NCI-H82 treated with DMSO at 0.1 percent for 48 hours (cell line): ENCODE measurements at regions not wholly inside any gene's neighbourhood (a gene's known extent, or its start where the extent isn't known, plus 50 kb on each side); places are given as distances from the start of the nearest gene placed in this dataset.

ENCODE experiments used
- DNase-seq: peaks from one replicate; lab custom pipeline; 2025; ENCODE audit not compliant: unreplicated experiment; lab: John Stamatoyannopoulos, UW

DNA sequence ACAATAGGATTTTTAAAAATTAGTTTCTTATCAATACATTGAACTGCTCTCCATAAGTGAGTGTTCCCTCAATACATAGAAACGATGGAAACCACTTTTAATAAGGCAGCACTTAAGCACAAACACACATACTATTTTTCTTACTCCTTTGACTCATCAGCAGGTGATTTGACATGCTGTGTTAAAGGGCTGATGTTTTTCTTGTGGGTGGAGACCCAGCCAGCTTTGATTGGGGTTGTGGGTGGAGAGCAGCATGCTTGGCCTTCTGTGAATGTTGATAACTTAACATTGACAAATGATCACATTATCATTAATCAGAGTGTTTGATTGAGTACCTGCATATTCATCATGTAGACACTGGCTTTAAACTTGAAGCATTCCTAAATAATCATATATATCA lies 223.0 kb upstream of the DPH6 start:
- no peak for DNase-seq

DNA sequence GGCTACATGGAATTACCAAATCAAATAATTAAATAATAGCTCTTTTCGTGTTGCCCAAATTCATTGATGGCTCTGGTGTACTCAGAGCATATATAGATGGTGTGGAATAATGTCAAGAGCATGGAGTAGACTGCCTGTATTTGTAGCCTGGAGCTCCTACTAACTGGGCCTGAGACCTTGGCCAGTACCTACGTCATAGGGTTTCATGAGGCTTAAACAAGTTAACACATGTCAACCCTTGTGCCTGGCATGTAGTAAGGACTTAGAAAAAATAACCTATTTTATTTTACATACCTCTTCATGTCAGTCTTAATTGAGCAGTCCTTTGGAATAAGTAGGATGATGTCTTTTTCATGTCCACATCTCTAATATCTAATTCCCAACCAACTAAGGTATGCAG lies 223.7 kb upstream of the DPH6 start:
- no peak for DNase-seq

DNA sequence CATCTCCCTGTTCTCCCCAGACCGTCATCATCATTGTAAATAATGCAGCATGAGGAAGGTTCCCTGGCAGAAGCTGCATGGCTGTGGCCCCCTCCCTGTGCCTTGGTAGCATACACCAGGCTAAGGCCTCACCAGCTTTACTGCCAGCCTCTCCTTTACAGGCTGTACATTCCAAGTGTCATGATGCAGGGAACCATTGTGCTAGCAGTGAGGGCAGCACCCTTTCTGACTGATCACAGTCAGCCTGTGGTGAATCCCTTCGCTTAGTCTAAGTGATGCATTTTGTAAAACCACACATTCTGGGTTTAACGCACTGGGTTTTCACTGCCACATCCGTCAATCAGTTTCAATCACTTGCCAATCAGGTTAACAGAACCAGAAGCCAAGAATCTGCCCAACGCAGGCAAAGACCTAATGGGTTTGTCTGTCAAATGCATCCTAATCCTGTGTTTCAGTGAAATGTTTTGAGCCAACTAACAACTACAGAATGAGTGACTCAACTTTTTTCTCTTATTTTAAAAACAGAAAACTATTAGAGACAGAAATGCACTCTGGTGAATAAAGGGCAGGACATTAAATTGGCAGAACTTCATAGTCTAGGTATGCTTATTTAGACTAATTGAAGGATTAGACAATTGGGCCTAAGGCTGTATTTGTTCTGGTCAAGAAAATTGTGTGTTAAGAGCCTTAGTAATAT lies 225.9 kb upstream of the DPH6 start:
- no peak for DNase-seq

DNA sequence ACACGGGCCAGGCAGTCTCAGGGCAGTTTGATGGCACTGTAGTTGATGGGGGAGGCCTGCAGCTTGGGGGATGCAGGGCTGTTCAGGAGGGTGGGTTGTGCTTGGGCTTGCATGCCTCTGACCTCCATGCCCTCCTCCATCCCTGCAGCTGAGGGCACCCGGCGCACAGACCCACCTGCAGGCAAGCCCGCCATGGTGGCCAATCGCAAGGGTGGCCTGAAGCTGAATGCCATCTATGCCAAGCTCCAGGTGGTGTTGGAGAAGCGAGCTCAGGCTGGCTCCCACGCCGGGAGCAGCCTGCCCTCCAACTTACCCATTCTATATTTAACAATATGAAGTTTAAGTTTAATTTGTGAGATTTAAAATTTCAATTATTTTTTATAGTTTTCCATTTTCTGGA lies 228.7 kb upstream of the DPH6 start:
- DNase-seq, result no peak

DNA sequence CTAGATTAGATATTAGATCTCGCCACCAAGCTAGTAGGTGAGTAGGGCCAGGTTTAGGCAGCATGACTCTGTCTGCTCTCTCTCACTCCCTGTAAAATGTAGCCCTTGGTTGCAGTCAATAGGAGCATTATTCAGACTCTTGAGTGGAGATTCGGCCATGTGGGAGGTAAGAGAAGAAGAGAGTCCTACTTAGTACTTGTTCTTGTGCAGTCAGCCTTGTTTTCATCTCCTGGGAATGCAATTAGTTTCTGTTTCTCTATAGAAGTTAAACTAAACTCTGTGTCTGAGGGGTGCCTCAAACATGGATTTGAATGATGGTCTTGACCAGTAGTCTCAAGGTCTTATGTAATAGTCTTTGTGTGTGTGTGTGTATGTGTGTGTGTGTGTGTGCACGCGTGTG lies 229.5 kb upstream of the DPH6 start:
- no peak for DNase-seq

DNA sequence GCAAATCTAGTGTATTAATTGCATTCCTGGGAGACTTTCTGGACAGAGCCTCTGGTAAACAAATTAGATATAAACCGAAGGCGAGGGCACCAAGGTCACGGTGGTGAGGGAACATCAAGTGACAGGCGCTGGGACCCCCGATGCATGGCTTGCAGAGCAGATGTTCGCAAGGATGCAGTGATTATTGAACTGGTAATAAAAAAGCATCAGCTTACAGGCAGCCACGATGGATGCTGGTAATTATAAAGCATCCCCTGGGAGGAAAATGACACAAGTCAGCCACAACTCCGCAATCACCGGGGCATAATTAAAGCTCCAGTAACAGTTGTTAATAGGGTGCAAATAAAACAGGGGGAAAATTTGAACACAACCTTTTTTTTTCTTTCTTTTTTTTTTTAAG lies 231.1 kb upstream of the DPH6 start:
- no peak for DNase-seq

DNA sequence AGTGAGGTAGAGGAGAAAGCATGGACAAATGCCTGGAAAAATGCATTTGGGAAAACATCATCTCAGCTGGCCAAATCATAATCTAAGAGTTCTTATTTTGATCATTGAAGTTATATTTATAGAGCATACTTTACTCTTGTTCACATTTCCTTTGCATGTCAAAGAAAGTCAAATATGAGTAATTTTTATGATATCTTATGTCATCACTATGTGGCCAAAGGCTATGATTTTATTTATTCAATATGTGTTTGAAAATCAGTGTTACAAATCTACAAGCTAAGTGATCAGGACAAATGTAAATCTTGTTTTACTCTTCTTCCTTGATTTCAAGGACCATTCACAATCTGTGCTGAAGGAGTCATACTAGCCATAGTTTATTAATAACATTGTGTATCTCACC lies 237.2 kb upstream of the DPH6 start:
- DNase-seq, result no peak

DNA sequence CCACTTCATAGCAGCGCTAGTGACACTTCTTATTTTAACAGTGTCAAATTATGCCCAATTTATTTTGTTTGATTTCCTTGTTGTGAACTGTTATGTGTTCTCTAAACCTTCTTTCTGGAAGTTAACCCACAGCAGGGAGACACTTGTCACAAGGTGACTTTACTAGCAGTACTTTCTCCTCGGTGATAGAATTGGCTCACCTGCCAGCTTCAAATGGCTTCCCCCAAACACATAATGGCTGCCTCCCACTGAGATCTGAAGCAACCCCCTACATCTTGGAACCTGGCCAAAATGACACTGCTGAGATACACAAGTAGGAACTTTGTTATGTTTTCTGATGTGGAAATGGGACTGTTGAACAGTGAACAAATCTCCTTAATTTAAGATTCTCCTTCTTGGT lies 238.8 kb upstream of the DPH6 start:
- DNase-seq, result no peak

DNA sequence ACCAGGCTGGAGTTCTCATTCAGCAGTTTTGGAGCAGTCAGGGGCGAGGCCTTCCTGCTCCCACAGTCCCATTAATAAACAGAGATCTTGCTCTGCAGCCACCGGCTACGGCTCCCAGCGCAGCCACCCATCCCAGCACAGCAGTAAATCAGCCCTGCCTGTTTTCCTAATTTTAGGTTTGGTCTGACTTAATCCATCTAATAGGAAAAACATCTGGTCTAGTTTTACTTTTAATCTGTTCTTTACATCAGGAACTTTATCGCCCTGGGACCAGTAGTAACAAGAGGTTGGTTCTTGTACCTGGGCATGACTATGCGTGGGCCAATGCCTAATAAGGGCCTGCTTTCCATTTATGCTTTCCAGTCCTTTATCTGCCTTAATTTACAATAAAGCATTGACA lies 264.0 kb upstream of the DPH6 start:
- DNase-seq, result no peak

DNA sequence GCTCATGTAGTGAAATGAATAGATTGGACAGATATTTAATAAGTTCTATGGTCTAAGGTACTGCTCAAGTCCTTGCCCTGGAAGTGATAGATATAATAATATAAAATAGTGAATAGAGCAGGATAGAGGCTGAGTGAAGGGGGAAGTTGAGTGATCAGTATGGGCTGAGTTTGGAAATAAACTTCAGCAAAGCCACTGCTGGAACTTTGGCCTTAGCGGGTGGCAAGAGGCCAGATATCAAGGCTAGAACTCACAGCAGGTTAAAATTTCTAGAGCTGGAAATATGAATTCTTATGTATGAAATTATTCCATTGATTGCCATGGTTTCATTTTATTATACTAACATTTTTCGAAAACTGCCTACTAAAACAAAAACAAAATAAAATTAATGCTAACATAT lies 267.6 kb upstream of the DPH6 start:
- no peak for DNase-seq

DNA sequence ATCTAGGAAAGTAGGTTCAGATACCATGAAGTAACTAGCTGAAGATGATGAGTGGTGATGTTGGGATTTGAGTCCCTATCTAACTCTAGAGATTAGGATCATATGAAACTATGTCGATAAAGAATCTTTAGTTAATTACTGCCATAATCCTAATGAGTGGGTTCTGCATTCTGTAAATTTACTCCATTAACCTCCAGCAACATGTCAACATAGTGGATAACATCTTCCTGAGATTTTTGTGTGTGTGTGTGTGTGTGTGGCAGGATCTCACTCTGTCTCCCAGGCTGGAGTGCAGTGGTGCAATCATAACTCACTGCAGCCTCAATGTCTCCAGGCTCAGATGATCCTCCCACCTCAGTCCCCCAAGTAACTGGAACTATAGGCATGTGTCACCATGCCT lies 272.9 kb upstream of the DPH6 start:
- DNase-seq, result no peak

DNA sequence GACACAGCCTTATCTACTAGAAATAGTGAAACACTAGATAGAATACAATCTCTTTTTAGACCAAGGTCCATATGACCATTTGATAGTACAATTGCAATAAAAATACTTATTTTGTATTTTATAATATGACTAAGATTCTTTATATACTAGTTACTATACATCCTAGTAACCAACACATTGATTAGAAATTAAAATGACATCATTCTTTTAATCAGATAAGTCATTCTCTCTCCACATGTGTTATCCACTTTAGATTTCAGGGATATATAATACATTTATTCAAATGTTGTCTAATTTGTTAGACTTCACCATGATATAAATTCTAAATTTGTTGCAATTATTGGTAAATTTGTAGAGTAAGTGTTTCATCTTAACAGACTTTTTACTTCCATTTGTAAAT lies 276.2 kb upstream of the DPH6 start:
- DNase-seq, result no peak

DNA sequence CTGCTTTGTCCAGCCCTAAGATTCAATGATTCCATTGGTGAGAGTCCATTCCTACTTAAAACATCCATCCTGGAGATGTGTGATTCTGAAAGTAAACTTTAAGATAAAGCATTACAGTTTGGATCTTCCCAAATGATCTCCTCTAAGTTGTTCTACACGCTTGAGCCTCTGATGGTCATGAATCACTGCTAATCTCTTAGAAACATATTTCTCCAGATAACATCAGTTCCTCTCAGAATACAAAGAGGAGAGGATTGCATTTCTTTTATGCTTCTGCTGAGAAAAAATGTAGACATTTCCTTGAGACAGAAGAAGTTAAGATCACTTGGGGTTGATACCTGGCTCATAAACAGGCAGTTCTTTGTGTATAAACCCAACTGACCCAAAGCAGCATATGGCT lies 281.2 kb upstream of the DPH6 start:
- DNase-seq, result no peak

DNA sequence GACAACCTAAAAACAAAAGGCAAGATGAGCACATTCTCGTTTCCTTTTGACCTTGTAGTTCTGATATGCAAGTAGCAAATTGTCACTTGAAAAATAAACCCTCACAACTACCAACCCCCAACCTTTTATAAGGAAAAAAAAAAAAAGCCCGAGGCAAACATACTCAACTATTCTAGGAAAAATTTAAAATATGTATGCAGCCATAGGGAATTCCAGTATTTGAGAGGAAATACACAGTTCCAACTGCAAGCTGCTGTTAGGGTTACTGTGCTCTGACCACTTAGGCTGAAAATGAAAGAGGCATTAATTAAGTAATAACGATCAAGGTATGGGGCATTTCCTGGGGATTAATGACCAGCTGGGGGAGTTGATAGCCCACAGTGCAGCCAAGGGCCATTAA lies 281.9 kb upstream of the DPH6 start:
- DNase-seq, result no peak

DNA sequence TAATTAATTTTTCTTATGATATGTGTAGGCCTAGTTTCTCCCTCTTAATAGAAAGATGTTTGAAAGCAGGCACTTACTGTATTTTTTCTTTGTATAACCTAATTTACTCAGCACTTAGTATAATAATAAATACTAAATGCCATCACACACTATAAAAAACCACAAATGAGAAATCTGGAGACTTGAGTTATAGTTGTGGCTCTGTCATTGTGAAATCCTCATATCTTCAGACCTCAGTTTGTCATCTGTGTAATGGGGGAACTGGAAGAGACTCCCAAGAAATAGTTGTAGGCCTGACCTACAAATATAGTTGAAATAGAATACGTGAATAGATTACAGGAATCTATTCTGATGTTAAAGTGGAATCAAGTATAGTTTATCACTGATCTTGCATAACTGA lies 287.6 kb upstream of the DPH6 start:
- no peak for DNase-seq

DNA sequence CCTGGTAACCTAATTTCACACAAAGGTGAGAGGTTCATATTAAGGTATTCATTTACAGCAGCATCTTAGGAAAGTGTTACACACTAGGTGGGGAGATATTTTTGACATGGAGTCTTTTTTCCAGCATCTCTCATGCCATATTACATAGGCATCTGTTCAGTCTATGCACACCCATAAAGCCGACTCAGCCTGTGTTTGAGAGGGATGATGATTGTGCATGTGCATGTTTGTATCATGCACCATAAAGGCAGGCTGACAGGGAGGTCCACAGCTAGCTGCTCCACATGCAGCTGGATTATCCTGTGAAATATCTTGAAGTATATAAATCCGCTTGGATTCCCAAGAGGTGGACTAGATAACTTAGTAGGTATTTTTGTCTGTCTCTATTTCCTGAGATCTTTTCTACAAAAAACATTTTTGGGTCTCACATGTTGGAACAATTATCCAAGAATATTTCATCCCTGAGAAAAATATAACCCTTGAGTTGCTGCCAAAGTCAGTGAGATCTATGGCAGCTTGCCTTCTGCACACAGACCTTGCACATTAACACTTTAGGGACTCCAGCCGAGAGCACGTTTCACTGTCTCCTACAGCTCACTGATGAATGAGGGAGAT lies 288.4 kb upstream of the DPH6 start:
- no peak for DNase-seq

DNA sequence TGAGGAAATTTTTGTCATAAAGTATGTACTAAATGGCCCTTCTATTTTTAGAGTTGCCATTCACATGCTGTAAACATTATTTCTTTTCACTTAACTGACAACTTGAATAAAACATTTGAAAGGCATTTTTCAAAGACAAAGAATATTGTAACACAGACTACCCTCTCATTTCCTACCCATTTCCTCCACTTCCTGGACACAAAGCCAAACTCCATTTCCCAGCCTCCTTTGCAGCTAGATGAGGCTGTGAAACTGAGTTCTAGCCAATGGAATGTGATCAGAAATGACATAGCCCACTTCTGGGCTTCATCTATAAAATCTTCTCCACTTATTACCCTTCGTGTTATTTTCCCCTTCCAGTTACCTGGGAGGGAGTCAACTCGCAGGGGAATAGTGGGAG lies 288.9 kb upstream of the DPH6 start:
- DNase-seq, result no peak

DNA sequence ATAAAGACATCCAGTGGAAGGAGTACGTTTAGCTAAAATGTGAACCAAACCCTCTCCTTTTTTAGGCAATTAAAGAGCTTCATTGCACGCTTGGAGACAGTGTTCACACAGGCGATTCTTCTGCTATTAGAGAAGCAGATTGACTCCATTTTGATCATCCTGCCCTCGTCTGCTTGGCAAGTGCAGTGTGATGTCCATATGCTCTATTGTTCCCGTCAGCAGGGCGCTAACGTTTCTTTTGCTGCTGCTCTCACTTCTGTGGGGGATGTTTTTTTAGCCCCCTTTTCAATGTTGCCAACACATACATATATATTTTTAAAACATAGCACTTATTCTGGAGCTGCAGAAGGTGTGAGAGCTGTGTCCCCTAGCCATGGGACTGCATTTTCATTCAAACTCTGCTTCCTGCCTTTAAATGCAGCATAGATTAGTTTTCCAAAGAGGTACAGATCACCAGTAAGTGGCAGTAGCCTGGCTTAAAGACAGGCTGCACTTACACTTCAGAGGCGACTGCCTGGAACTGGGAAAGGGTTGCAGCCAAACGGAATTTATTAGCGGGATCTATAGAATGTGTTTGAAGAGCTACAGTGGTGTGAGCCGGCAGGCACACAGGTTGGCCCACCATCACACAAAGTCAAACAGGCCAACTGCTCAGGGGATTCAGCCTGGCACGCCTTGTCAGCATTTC lies 292.6 kb upstream of the DPH6 start:
- DNase-seq, result no peak

DNA sequence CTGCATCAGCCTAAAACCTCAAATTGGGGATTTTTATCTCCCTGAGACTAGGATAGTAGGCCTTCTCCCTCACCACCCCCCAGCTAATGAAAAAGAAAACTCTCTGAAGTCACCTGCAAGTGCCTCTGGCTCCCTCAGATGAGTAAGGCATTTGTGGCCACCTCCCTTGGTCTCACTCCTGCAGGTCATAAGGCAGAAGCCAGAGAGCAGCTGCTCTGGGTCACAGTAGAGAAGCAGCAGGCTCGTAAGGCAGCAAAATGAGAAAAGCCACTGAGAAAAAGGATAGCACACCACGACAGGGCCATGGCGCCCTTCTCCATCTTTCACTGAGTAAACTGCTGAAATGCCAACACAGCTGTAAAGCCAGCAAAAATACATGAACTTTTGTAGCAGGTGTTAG lies 296.7 kb upstream of the DPH6 start:
- no peak for DNase-seq

DNA sequence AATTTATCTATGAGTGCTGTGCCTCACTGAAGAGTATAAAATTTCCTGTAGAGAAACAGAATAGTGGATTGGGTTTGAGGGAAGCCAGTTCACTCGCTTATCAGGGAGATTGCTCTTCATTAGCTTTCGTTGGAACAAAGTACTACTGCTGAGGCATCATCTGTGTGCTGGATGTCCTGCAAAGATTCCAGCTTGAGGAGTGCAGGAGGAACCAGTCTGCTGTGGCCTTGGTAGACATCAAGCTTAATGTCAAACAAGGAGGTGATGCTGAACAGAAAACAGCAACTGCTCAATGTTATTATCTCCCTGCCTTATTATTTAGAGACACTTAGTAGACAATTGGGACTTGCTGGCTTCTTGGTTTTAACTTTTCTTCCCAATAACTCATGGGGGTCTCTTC lies 297.5 kb upstream of the DPH6 start:
- no peak for DNase-seq

DNA sequence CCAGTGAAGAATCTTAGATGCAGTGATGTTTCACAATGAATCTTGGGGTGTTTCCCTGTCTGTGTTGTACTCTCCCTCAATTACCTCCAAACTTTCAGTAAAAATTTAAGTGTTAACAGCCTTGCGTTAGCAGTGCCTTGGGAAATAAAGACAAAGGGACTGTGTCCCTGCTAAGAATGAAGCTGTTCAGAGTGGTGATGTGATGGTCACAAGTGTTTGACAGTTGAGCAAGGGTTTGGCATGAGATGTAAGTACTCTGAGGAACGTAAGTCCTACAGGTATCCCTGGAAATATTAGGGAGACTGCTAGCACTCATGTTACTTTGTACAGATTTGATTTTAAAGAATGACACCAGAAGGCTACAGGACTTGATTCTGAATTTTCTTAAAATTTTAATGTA lies 304.3 kb upstream of the DPH6 start:
- DNase-seq, result no peak

DNA sequence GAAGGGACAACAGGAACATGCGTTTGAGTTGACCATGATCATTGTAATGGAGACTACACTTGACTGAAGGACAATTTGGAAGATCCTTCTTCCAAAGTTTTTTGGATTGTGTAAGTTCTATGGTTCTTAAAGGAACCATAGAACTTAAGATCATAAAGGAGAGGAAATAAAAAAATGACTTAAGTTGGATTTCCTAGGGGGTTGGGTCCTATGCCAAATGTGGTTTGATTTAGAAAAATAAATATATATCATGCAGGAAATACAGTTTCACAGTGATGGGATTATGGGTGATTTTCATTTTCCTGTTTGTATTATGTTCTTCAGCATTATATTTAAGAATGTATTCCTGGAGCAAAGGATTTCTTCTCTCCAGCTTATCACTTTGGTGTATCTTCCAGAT lies 305.5 kb upstream of the DPH6 start:
- DNase-seq, result no peak
